ENCODE measurements at regions not wholly inside any gene's neighbourhood (a gene's known extent, or its start where the extent isn't known, plus 50 kb on each side); places are given as distances from the start of the nearest gene placed in this dataset.
A peak's percentile ranks its signal among the peaks of the same experiment; 100 is the strongest.

GRCh38 chr18:76691800-76692199 is 130.6 kb upstream of the ZNF236 start:
- TF ChIP-seq CTCF (IDR thresholded peaks at IDR 0.05; ENCODE audit: low read length, missing control alignments), result no peak
- DNase-seq (ENCODE audit: low read depth), result peak; percentile 26

GRCh38 chr18:76689646-76690264 is 132.6 kb upstream of the ZNF236 start:
- no peak for DNase-seq (ENCODE audit: low read depth)
- no peak for TF ChIP-seq CTCF (IDR thresholded peaks at IDR 0.05; ENCODE audit: low read length, missing control alignments)
- H3K4me3 ChIP-seq (replicated peaks; ENCODE audit: low read depth, low read length), result no peak overlapping the region

More at GRCh38 chr18:76691800-76692199, 130.6 kb upstream of the ZNF236 start:
- no peak overlapping the region for H3K4me3 ChIP-seq (replicated peaks; ENCODE audit: low read depth, low read length)

GRCh38 chr18:76688724-76689472 is 133.5 kb upstream of the ZNF236 start:
- no peak for DNase-seq (ENCODE audit: low read depth)
- no peak for TF ChIP-seq CTCF (IDR thresholded peaks at IDR 0.05; ENCODE audit: low read length, missing control alignments)
- H3K4me3 ChIP-seq (replicated peaks; ENCODE audit: low read depth, low read length), result no peak overlapping the region

GRCh38 chr18:76687304-76687962 is 134.9 kb upstream of the ZNF236 start:
- DNase-seq (ENCODE audit: low read depth), result no peak
- H3K4me3 ChIP-seq (replicated peaks; ENCODE audit: low read depth, low read length), result no peak overlapping the region
- TF ChIP-seq CTCF (IDR thresholded peaks at IDR 0.05; ENCODE audit: low read length, missing control alignments), result no peak

GRCh38 chr18:76686737-76687231 is 135.6 kb upstream of the ZNF236 start:
- TF ChIP-seq CTCF (IDR thresholded peaks at IDR 0.05; ENCODE audit: low read length, missing control alignments), result peak; percentile 82
- DNase-seq (ENCODE audit: low read depth), result peak; percentile 77
- H3K4me3 ChIP-seq (replicated peaks; ENCODE audit: low read depth, low read length), result no peak overlapping the region

GRCh38 chr18:76685860-76686259 is 136.5 kb upstream of the ZNF236 start:
- DNase-seq (ENCODE audit: low read depth), result no peak
- no peak overlapping the region for H3K4me3 ChIP-seq (replicated peaks; ENCODE audit: low read depth, low read length)
- no peak for TF ChIP-seq CTCF (IDR thresholded peaks at IDR 0.05; ENCODE audit: low read length, missing control alignments)

Measured in fibroblast of pulmonary artery (primary cell).